Colonic mucosa (tissue), 4 donors: ENCODE measurements at regions not wholly inside any gene's neighbourhood (a gene's known extent, or its start where the extent isn't known, plus 50 kb on each side); places are given as distances from the start of the nearest gene placed in this dataset.

Experiments used
- DNase-seq: peaks from one replicate; pipeline ENCODE4 v3.0.0-alpha.2; 2020
- H3K27ac ChIP-seq: fragments of 200-600 bp; one replicate; pipeline ENCODE4 v1.8.0; 2021
- H3K27me3 ChIP-seq: fragments of 200-600 bp; one replicate; pipeline ENCODE4 v1.8.0; 2021
- H3K36me3 ChIP-seq: fragments of 200-600 bp; one replicate; pipeline ENCODE4 v1.8.0; 2021
- H3K4me1 ChIP-seq: fragments of 200-600 bp; one replicate; pipeline ENCODE4 v1.8.0; 2021; ENCODE audit warnings: mild to moderate bottlenecking
- H3K4me3 ChIP-seq: fragments of 200-600 bp; one replicate; pipeline ENCODE4 v1.8.0; 2021
- H3K9ac ChIP-seq, 2 donors: one replicate each; pipeline ENCODE4 v1.7.0; 2013; ENCODE audit warnings: control low read depth in 2 of 2, low read depth in 2 of 2, low read length in 2 of 2
- H3K9me3 ChIP-seq: fragments of 200-600 bp; one replicate; pipeline ENCODE4 v1.8.0; 2021
- CTCF ChIP-seq: fragments of 200-600 bp; IDR thresholded peaks from one replicate; pipeline ENCODE4 v1.8.0; 2022; ENCODE audit warnings: antibody characterized with exemption, mild to moderate bottlenecking
- intact Hi-C: fragments of 100-400 bp; cut with DNase I; formaldehyde crosslinking; loops from one replicate; pipeline ENCODE4 v1.14.1; 2022
- donor health status: healthy.
- donor health status: DM: no; HTN: no; CAD: no.
- donor health status: DM: no; HTN: no; CAD: no.

GRCh38 chr4:103372002-103372558 is 173.9 kb upstream of the CENPE start:
- Histone ChIP-seq H3K9me3 (no peaks in the 10 kb centered on the region), H3K9ac (no peak overlapping the region), H3K27ac (no peak overlapping the region), H3K36me3 (no peaks in the 10 kb centered on the region), H3K4me1 (no peaks in the 10 kb centered on the region), H3K27me3 (no peaks in the 10 kb centered on the region), H3K4me3 (no peak overlapping the region)
- intact Hi-C loops: no loop called here
- no peak for DNase-seq
- TF ChIP-seq CTCF: no peak

- no peak for DNase-seq
- Histone ChIP-seq H3K36me3 (no peaks in the 10 kb centered on the region), H3K4me3 (no peak overlapping the region), H3K4me1 (no peaks in the 10 kb centered on the region), H3K27ac (no peak overlapping the region), H3K9ac (no peak overlapping the region), H3K9me3 (no peaks in the 10 kb centered on the region), H3K27me3 (no peaks in the 10 kb centered on the region)
- TF ChIP-seq CTCF: no peak
- intact Hi-C loops: no loop called here
Measured at GRCh38 chr4:103370336-103370735, 172.2 kb upstream of the CENPE start.

- no peak overlapping the region for H3K4me3 ChIP-seq
- H3K9ac ChIP-seq: no peak overlapping the region
- TF ChIP-seq CTCF: no peak
- no peak overlapping the region for H3K27ac ChIP-seq
- H3K9me3 ChIP-seq: no peaks in the 10 kb centered on the region
- H3K4me1 ChIP-seq: no peaks in the 10 kb centered on the region
- H3K27me3 ChIP-seq: no peaks in the 10 kb centered on the region
- intact Hi-C loops: no loop called here
- no peaks in the 10 kb centered on the region for H3K36me3 ChIP-seq
- DNase-seq: no peak
Measured at GRCh38 chr4:103365285-103365684, 167.1 kb upstream of the CENPE start.

- Histone ChIP-seq H3K9ac (no peak overlapping the region), H3K36me3 (no peaks in the 10 kb centered on the region), H3K4me1 (no peaks in the 10 kb centered on the region), H3K4me3 (no peak overlapping the region), H3K9me3 (no peaks in the 10 kb centered on the region), H3K27me3 (no peaks in the 10 kb centered on the region), H3K27ac (no peak overlapping the region)
- intact Hi-C loops: no loop called here
- DNase-seq: no peak
- no peak for TF ChIP-seq CTCF
Measured at GRCh38 chr4:103364083-103364482, 165.9 kb upstream of the CENPE start.

GRCh38 chr4:103361926-103362325 is 163.8 kb upstream of the CENPE start:
- intact Hi-C loops: no loop called here
- H3K9ac ChIP-seq: no peak overlapping the region
- TF ChIP-seq CTCF: no peak
- no peak overlapping the region for H3K4me3 ChIP-seq
- H3K36me3 ChIP-seq: no peaks in the 10 kb centered on the region
- no peaks in the 10 kb centered on the region for H3K4me1 ChIP-seq
- DNase-seq: no peak
- no peaks in the 10 kb centered on the region for H3K27me3 ChIP-seq
- H3K27ac ChIP-seq: no peak overlapping the region
- no peaks in the 10 kb centered on the region for H3K9me3 ChIP-seq
